ENCODE measurements at regions not wholly inside any gene's neighbourhood (a gene's known extent, or its start where the extent isn't known, plus 50 kb on each side); places are given as distances from the start of the nearest gene placed in this dataset.

DNA sequence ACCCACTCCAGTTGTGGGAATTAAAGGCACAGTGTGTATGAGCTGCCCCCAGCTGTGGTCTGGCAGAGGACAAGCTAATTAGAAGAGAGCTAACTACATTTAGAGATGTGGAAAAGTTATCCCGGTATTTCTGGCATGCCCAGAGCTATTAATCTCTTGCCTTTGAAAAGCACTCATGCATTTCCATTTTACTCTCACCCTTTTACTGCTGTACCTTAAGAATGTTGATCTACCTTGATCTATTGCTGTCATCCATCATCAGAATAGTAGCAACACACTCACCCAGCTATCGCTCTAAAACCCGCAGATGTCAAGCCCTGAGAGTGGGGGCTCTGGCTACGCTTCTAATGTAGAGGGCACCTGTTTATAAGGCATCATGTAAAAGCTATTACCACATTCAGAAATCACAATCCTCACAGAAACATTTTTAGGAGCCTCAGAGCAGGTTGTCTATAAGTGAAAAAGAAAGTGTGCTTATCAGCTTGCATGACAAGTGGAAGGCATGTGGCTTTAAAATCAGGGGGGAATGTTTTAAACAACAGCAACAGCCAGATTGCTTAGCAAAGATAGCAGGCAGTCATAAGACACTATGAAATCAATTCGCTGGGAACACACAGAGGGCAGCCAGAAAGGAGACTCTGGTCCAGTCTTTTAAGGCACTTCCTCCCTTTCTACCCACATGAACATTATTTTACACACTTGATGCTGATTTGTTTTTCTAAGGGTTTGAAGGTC lies 224.2 kb upstream of the IRS2 start:
- Histone ChIP-seq H3K9me3 (ENCODE audit: control insufficient read depth in 2 of 3, insufficient read depth in 1 of 3, low read length in 3 of 3) (no peaks in the 10 kb centered on the region), H3K36me3 (ENCODE audit: control insufficient read depth in 2 of 3, insufficient read depth in 3 of 3, low read length in 3 of 3) (no peaks in the 10 kb centered on the region), H3K9ac (ENCODE audit: low read length in 3 of 3) (no peak overlapping the region), H3K4me1 (ENCODE audit: control insufficient read depth in 2 of 3, insufficient read depth in 2 of 3, low read depth in 1 of 3, low read length in 3 of 3) (peaks cover 0 to 5% (median 0%) of the 10 kb centered on the region in 3 donors), H3K27me3 (ENCODE audit: control insufficient read depth, insufficient read depth, low read length) (no peaks in the 10 kb centered on the region), H3K4me3 (ENCODE audit: low read length in 3 of 3) (no peak overlapping the region), H3K27ac (ENCODE audit: low read depth in 2 of 2, low read length in 2 of 2) (peak overlapping the region in 1 of 2 donors; percentile 54)
- TF ChIP-seq, protein P1, sequence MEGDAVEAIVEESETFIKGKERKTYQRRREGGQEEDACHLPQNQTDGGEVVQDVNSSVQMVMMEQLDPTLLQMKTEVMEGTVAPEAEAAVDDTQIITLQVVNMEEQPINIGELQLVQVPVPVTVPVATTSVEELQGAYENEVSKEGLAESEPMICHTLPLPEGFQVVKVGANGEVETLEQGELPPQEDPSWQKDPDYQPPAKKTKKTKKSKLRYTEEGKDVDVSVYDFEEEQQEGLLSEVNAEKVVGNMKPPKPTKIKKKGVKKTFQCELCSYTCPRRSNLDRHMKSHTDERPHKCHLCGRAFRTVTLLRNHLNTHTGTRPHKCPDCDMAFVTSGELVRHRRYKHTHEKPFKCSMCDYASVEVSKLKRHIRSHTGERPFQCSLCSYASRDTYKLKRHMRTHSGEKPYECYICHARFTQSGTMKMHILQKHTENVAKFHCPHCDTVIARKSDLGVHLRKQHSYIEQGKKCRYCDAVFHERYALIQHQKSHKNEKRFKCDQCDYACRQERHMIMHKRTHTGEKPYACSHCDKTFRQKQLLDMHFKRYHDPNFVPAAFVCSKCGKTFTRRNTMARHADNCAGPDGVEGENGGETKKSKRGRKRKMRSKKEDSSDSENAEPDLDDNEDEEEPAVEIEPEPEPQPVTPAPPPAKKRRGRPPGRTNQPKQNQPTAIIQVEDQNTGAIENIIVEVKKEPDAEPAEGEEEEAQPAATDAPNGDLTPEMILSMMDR (IDR thresholded peaks at IDR 0.05; ENCODE audit: borderline replicate concordance, extremely low read depth, insufficient read depth) = no peak
- intact Hi-C loops (cut with DNase I) = no loop called here
- peak in 2 of 5 donors; percentile 43 to 49 for DNase-seq
- FAIRE-seq = no peak

GRCh38 chr13:110008816-110009215 lies 222.4 kb upstream of the IRS2 start:
- Histone ChIP-seq H3K27me3 (ENCODE audit: control insufficient read depth, insufficient read depth, low read length) (no peaks in the 10 kb centered on the region), H3K9me3 (ENCODE audit: control insufficient read depth in 2 of 3, insufficient read depth in 1 of 3, low read length in 3 of 3) (no peaks in the 10 kb centered on the region), H3K36me3 (ENCODE audit: control insufficient read depth in 2 of 3, insufficient read depth in 3 of 3, low read length in 3 of 3) (no peaks in the 10 kb centered on the region), H3K4me3 (ENCODE audit: low read length in 3 of 3) (no peak overlapping the region), H3K27ac (ENCODE audit: low read depth in 2 of 2, low read length in 2 of 2) (no peak overlapping the region), H3K4me1 (ENCODE audit: control insufficient read depth in 2 of 3, insufficient read depth in 2 of 3, low read depth in 1 of 3, low read length in 3 of 3) (peaks cover 0 to 5% (median 0%) of the 10 kb centered on the region in 3 donors), H3K9ac (ENCODE audit: low read length in 3 of 3) (no peak overlapping the region)
- intact Hi-C loops (cut with DNase I) = no loop called here
- peak in 2 of 5 donors; percentile 32 to 50 for DNase-seq
- FAIRE-seq = no peak
- TF ChIP-seq, protein P1 (IDR thresholded peaks at IDR 0.05; ENCODE audit: borderline replicate concordance, extremely low read depth, insufficient read depth) = no peak

DNA sequence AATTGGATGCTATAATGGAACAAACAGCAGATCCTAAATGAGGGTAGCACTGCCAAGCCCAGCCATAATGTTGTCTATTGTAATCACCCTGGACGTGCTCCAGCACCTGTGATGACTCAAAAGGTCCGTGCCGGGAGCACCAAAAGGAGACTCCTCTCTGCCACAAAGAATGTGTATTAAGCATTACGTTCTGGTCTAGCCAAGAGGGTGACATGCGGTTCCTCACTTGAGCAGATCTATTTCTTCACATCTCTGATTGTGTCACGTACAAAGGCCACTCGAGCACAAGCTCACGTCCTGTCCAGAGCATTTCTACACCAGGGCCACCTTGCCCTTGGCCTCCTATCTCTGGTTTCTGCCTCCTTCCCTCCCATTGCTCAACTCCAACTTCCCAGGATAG lies 219.9 kb upstream of the IRS2 start:
- peaks cover 0 to 5% (median 0%) of the 10 kb centered on the region in 3 donors for H3K4me1 ChIP-seq (ENCODE audit: control insufficient read depth in 2 of 3, insufficient read depth in 2 of 3, low read depth in 1 of 3, low read length in 3 of 3)
- H3K36me3 ChIP-seq (ENCODE audit: control insufficient read depth in 2 of 3, insufficient read depth in 3 of 3, low read length in 3 of 3) = no peaks in the 10 kb centered on the region
- TF ChIP-seq, protein P1 (IDR thresholded peaks at IDR 0.05; ENCODE audit: borderline replicate concordance, extremely low read depth, insufficient read depth) = no peak
- H3K9ac ChIP-seq (ENCODE audit: low read length in 3 of 3) = no peak overlapping the region
- H3K9me3 ChIP-seq (ENCODE audit: control insufficient read depth in 2 of 3, insufficient read depth in 1 of 3, low read length in 3 of 3) = no peaks in the 10 kb centered on the region
- no peaks in the 10 kb centered on the region for H3K27me3 ChIP-seq (ENCODE audit: control insufficient read depth, insufficient read depth, low read length)
- H3K27ac ChIP-seq (ENCODE audit: low read depth in 2 of 2, low read length in 2 of 2) = no peak overlapping the region
- no peak overlapping the region for H3K4me3 ChIP-seq (ENCODE audit: low read length in 3 of 3)
- intact Hi-C loops (cut with DNase I) = no loop called here
- DNase-seq = no peak
- FAIRE-seq = no peak

Measured in kidney (tissue), 13 donors.